Loucy (cell line): ENCODE measurements at regions not wholly inside any gene's neighbourhood (a gene's known extent, or its start where the extent isn't known, plus 50 kb on each side); places are given as distances from the start of the nearest gene placed in this dataset.

Experiments
- H2AFZ ChIP-seq: fragments of 200-600 bp; sonication (generic); 2 replicates; pipeline ENCODE4 v1.6.0; 2016; ENCODE audit warnings: antibody characterized with exemption, mild to moderate bottlenecking, low read length, moderate library complexity
- H3F3A ChIP-seq: fragments of 200-600 bp; 2 replicates; pipeline ENCODE4 v1.6.0; 2016; ENCODE audit warnings: antibody characterized with exemption, low read depth, mild to moderate bottlenecking
- H3K27me3 ChIP-seq: fragments of 200-600 bp; sonication (generic); 2 replicates; pipeline ENCODE4 v1.6.1; 2014; ENCODE audit warnings: low read length, mild to moderate bottlenecking; ENCODE audit not compliant: insufficient read depth, poor library complexity, severe bottlenecking
- H3K36me3 ChIP-seq: fragments of 200-600 bp; sonication (generic); 2 replicates; pipeline ENCODE4 v1.6.1; 2016; ENCODE audit warnings: low read length; ENCODE audit not compliant: insufficient read depth
- H3K4me1 ChIP-seq: fragments of 200-600 bp; sonication (generic); 2 replicates; pipeline ENCODE4 v1.5.1; 2014; ENCODE audit warnings: low read length, mild to moderate bottlenecking; ENCODE audit not compliant: insufficient read depth, poor library complexity, severe bottlenecking
- H3K4me2 ChIP-seq: fragments of 200-600 bp; sonication (generic); 2 replicates; pipeline ENCODE4 v1.6.0; 2014; ENCODE audit warnings: antibody characterized with exemption, low read length, low read depth, mild to moderate bottlenecking; ENCODE audit not compliant: poor library complexity, severe bottlenecking
- H3K4me3 ChIP-seq: fragments of 200-600 bp; sonication (generic); 2 replicates; pipeline ENCODE4 v1.5.1; 2014; ENCODE audit warnings: low read length, mild to moderate bottlenecking, mixed read lengths; ENCODE audit not compliant: poor library complexity, severe bottlenecking
- H3K79me2 ChIP-seq: fragments of 200-600 bp; sonication (generic); 2 replicates; pipeline ENCODE4 v1.6.1; 2014; ENCODE audit warnings: low read length; ENCODE audit not compliant: insufficient read depth
- H3K9ac ChIP-seq: fragments of 200-600 bp; sonication (generic); 2 replicates; pipeline ENCODE4 v1.6.0; 2014; ENCODE audit warnings: mild to moderate bottlenecking, low read depth, low read length, moderate library complexity; ENCODE audit not compliant: poor library complexity, severe bottlenecking
- H3K9me2 ChIP-seq: fragments of 200-600 bp; sonication (generic); replicated peaks from 2 replicates; pipeline ENCODE4 v1.6.1; 2016; ENCODE audit warnings: low read depth, low read length, mixed read lengths
- H3K9me3 ChIP-seq: fragments of 200-600 bp; sonication (generic); 2 replicates; pipeline ENCODE4 v1.6.1; 2014; ENCODE audit warnings: mild to moderate bottlenecking, antibody characterized with exemption, low read length, low read depth; ENCODE audit not compliant: insufficient read depth
- H4K20me1 ChIP-seq: fragments of 200-600 bp; sonication (generic); 2 replicates; pipeline ENCODE4 v1.6.0; 2014; ENCODE audit warnings: antibody characterized with exemption, low read length, mild to moderate bottlenecking; ENCODE audit not compliant: insufficient read depth, poor library complexity, severe bottlenecking
- EZH2phosphoT487 ChIP-seq: fragments of 200-600 bp; IDR thresholded peaks from 2 replicates; pipeline ENCODE4 v1.6.1; 2018; ENCODE audit warnings: antibody characterized with exemption, mild to moderate bottlenecking, moderate library complexity, borderline replicate concordance
- TF ChIP-seq, protein P1 (sequence below): fragments of 200-600 bp; sonication (generic); conservative IDR thresholded peaks from 2 replicates; pipeline ENCODE4 v1.5.1; 2014; ENCODE audit warnings: mild to moderate bottlenecking, antibody characterized with exemption, low read length

DNA sequence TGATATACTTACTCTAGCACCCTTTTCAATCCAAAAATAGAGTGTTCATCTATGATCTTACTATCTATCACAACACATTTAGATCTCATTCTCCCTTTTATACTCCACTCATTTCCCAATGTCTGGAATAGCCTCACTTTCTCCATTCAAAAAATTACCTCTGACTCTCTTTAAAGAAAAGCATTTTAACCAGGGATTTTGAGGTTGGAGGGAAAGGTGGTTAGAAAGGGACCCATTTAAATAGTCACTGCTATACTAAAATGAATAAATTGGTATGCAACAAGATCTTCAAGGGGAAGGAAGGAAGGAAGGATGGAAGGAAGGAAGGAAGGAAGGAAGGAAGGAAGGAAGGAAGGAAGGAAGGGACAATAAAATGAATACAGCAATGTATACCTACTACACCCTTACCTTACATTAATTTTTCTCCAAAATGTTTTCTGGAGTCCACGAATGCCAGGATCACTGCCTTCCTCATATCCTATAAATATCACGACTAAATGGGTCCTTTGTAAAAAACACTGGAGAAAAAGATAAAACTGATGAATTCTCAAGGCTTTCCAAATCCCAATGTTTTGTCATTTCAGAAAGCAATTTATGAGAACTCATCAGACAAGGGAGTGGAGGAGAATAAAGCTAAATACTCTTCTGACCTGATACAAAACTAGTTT lies 202.7 kb downstream of the ZEB2 start:
- Histone ChIP-seq H3K36me3 (peaks cover 4% of the 10 kb centered on the region; the same call in 1 of the 2 replicates), H3K79me2 (peaks cover 48% of the 10 kb centered on the region), H3K4me3 (no peak overlapping the region), H3K4me1 (peaks cover 30% of the 10 kb centered on the region), H2AFZ (no peak overlapping the region), H3K9ac (no peak overlapping the region), H3K4me2 (no peak overlapping the region), H3K9me3 (peaks cover 11% of the 10 kb centered on the region), H4K20me1 (no peaks in the 10 kb centered on the region), H3F3A (no peaks in the 10 kb centered on the region), H3K9me2 (no peaks in the 10 kb centered on the region), H3K27me3 (no peaks in the 10 kb centered on the region)
- TF ChIP-seq, protein P1, sequence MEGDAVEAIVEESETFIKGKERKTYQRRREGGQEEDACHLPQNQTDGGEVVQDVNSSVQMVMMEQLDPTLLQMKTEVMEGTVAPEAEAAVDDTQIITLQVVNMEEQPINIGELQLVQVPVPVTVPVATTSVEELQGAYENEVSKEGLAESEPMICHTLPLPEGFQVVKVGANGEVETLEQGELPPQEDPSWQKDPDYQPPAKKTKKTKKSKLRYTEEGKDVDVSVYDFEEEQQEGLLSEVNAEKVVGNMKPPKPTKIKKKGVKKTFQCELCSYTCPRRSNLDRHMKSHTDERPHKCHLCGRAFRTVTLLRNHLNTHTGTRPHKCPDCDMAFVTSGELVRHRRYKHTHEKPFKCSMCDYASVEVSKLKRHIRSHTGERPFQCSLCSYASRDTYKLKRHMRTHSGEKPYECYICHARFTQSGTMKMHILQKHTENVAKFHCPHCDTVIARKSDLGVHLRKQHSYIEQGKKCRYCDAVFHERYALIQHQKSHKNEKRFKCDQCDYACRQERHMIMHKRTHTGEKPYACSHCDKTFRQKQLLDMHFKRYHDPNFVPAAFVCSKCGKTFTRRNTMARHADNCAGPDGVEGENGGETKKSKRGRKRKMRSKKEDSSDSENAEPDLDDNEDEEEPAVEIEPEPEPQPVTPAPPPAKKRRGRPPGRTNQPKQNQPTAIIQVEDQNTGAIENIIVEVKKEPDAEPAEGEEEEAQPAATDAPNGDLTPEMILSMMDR = no peak
- no peak for TF ChIP-seq EZH2phosphoT487

GRCh38 chr2:144310889-144311608 lies 208.9 kb downstream of the ZEB2 start:
- peaks cover 6% of the 10 kb centered on the region; the same call in 1 of the 2 replicates for H3K36me3 ChIP-seq
- peaks cover 36% of the 10 kb centered on the region for H3K79me2 ChIP-seq
- H3K9ac ChIP-seq = no peak overlapping the region
- H3F3A ChIP-seq = no peaks in the 10 kb centered on the region
- H3K9me3 ChIP-seq = peaks cover 16% of the 10 kb centered on the region
- no peaks in the 10 kb centered on the region for H4K20me1 ChIP-seq
- no peaks in the 10 kb centered on the region for H3K9me2 ChIP-seq
- no peak overlapping the region for H2AFZ ChIP-seq
- TF ChIP-seq, protein P1 = no peak
- no peak for TF ChIP-seq EZH2phosphoT487
- H3K27me3 ChIP-seq = no peaks in the 10 kb centered on the region
- H3K4me3 ChIP-seq = no peak overlapping the region
- H3K4me2 ChIP-seq = no peak overlapping the region
- no peaks in the 10 kb centered on the region for H3K4me1 ChIP-seq

- Histone ChIP-seq H3K4me1 (no peaks in the 10 kb centered on the region), H3K79me2 (peaks cover 35% of the 10 kb centered on the region), H2AFZ (no peak overlapping the region), H3K4me2 (no peak overlapping the region), H3K4me3 (no peak overlapping the region), H3K9ac (no peak overlapping the region), H3K9me2 (no peaks in the 10 kb centered on the region), H3F3A (no peaks in the 10 kb centered on the region), H3K9me3 (peaks cover 18% of the 10 kb centered on the region), H3K27me3 (no peaks in the 10 kb centered on the region), H3K36me3 (peaks cover 6% of the 10 kb centered on the region; the same call in 1 of the 2 replicates), H4K20me1 (no peaks in the 10 kb centered on the region)
- TF ChIP-seq, protein P1 = no peak
- no peak for TF ChIP-seq EZH2phosphoT487
Measured at GRCh38 chr2:144310484-144310883, 209.4 kb downstream of the ZEB2 start.
